ENCODE measurements at regions not wholly inside any gene's neighbourhood (a gene's known extent, or its start where the extent isn't known, plus 50 kb on each side); places are given as distances from the start of the nearest gene placed in this dataset.

DNA sequence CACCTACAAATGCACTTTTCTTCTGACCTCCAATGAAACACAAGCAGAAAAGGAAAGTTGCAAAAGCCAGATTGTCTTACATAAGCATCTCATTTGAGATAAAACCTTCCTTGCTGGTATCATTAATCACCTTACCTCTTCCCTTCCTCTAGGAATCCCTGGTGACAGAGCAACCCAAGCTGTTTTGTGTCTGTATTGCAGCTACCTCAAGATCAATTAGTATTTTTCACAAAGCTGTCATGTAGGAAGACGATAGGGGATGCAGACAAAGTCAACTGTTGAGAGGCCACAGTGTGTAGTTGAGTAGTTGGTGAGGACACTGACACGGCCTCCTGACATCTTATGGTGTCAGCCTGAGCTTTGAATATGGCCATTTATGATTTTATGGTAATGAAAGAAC is 339.1 kb upstream of the SLC10A2 start:
- no peak overlapping the region for H2AK9ac ChIP-seq (replicated peaks; ENCODE audit: low read depth, low read length, poor library complexity)
- no peak overlapping the region for H3K4ac ChIP-seq (ENCODE audit: low read depth, low read length)
- no peak overlapping the region for H3K4me3 ChIP-seq (ENCODE audit: insufficient read depth, low read depth, low read length)
- H3K9me3 ChIP-seq (ENCODE audit: control insufficient read depth, insufficient read depth, low read length) = peaks cover 8% of the 10 kb centered on the region
- TF ChIP-seq FOS (IDR thresholded peaks at IDR 0.05; ENCODE audit: low read depth, low read length) (no peak), CEBPB (IDR thresholded peaks at IDR 0.05; ENCODE audit: low read depth, low read length) (no peak), MAFK (IDR thresholded peaks at IDR 0.05; ENCODE audit: low read depth, low read length) (no peak), MAZ (IDR thresholded peaks at IDR 0.05; ENCODE audit: borderline replicate concordance, low read depth, low read length) (no peak), POLR2A (IDR thresholded peaks at IDR 0.05; ENCODE audit: low read depth, low read length) (no peak), RFX5 (IDR thresholded peaks at IDR 0.05; ENCODE audit: low read depth, low read length) (no peak), RAD21 (IDR thresholded peaks at IDR 0.05; ENCODE audit: low read length) (no peak), SMC3 (IDR thresholded peaks at IDR 0.05; ENCODE audit: low read depth, low read length) (no peak), CHD1 (IDR thresholded peaks at IDR 0.05; ENCODE audit: low read depth, low read length) (no peak)
- TF ChIP-seq, protein P1, sequence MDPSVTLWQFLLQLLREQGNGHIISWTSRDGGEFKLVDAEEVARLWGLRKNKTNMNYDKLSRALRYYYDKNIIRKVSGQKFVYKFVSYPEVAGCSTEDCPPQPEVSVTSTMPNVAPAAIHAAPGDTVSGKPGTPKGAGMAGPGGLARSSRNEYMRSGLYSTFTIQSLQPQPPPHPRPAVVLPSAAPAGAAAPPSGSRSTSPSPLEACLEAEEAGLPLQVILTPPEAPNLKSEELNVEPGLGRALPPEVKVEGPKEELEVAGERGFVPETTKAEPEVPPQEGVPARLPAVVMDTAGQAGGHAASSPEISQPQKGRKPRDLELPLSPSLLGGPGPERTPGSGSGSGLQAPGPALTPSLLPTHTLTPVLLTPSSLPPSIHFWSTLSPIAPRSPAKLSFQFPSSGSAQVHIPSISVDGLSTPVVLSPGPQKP (IDR thresholded peaks at IDR 0.05; ENCODE audit: borderline replicate concordance, low read depth, low read length) = no peak
- H3K18ac ChIP-seq (ENCODE audit: low read depth, low read length) = no peak overlapping the region
- no peak overlapping the region for H3K56ac ChIP-seq (ENCODE audit: extremely low read depth, insufficient read depth, low read length)
- no peak overlapping the region for H4K5ac ChIP-seq (ENCODE audit: low read depth, low read length)
- no peaks in the 10 kb centered on the region for H3K79me1 ChIP-seq (ENCODE audit: low read depth in 1 of 2, low read length in 2 of 2)
- in situ Hi-C loops (cut with MboI; ENCODE audit: low sequenced_read_pairs) = no loop called here
- no peak overlapping the region for H3K27ac ChIP-seq (ENCODE audit: insufficient read depth, low read length)
- H2BK5ac ChIP-seq (ENCODE audit: low read depth, low read length, poor library complexity, severe bottlenecking) = no peak overlapping the region
- H3K36me3 ChIP-seq (ENCODE audit: control insufficient read depth, insufficient read depth, low read length) = no peaks in the 10 kb centered on the region
- H3K27me3 ChIP-seq (ENCODE audit: control insufficient read depth, insufficient read depth, low read length) = no peaks in the 10 kb centered on the region
- intact Hi-C loops (cut with micrococcal nuclease) = no loop called here
- dilution Hi-C loops (cut with HindIII; ENCODE audit: low sequenced_read_pairs, unreplicated experiment) = no loop called here
- ChIA-PET POLR2A (ENCODE audit: unreplicated experiment) (no interaction called here), CTCF (no interaction called here)
- DNase-seq (no peak), ATAC-seq (ENCODE audit: low read depth) (no peak)
- no peak overlapping the region for H4K91ac ChIP-seq (ENCODE audit: insufficient read depth, low read depth, low read length)
- no peak overlapping the region for H3K4me2 ChIP-seq (ENCODE audit: low read depth, low read length)
- H2AFZ ChIP-seq (replicated peaks; ENCODE audit: low read length, poor library complexity) = no peak overlapping the region
- no peak overlapping the region for H2BK120ac ChIP-seq (ENCODE audit: low read depth, low read length)
- H2AK5ac ChIP-seq (ENCODE audit: low read depth, low read length) = no peak overlapping the region
- H3K14ac ChIP-seq (replicated peaks; ENCODE audit: low read depth, low read length) = no peak overlapping the region
- no CpG with 5 or more reads among the region's 2 CpGs for WGBS, 2 experiments (ENCODE audit: extremely low coverage in 2 of 2, insufficient read length in 1 of 2)
- no peaks in the 10 kb centered on the region for H3K9me1 ChIP-seq (ENCODE audit: insufficient read depth, low read length)
- no peak overlapping the region for H2BK15ac ChIP-seq (ENCODE audit: low read depth, low read length)
- no peak overlapping the region for H4K8ac ChIP-seq (ENCODE audit: low read depth in 2 of 2, low read length in 2 of 2)
- no peaks in the 10 kb centered on the region for H3K4me1 ChIP-seq (ENCODE audit: control insufficient read depth, insufficient read depth, low read length)
- H4K20me1 ChIP-seq (ENCODE audit: insufficient read depth, low read length) = no peaks in the 10 kb centered on the region
- H3K9ac ChIP-seq (ENCODE audit: low read depth, low read length) = no peak overlapping the region
- no peak overlapping the region for H2BK20ac ChIP-seq (ENCODE audit: low read depth, low read length)
- BruUV-seq (replicated peaks) = no TSS peak
- no peak overlapping the region for H3K23ac ChIP-seq (ENCODE audit: low read depth, low read length)

All from IMR-90 (cell line).